NK-92 treated with Interleukin-12 subunit alpha and Interleukin-12 subunit beta, amount 100 ng/mL, for 24 hours (cell line): ENCODE measurements at regions not wholly inside any gene's neighbourhood (a gene's known extent, or its start where the extent isn't known, plus 50 kb on each side); places are given as distances from the start of the nearest gene placed in this dataset.
"Not testable (repeated sequence)": the region's sequence is repeated elsewhere in the genome, so short reads cannot be mapped to it uniquely, and the experiment has no call there.

Experiments
- DNase-seq: peaks from one replicate; lab custom pipeline; 2025; lab: John Stamatoyannopoulos, UW

- DNase-seq, result no peak
Observed at GRCh38 chrX:4547213-4547836, 833.9 kb upstream of the PRKX start.

- DNase-seq, result not testable (repeated sequence)
Observed at GRCh38 chrX:4546178-4546577, 832.7 kb upstream of the PRKX start.

- DNase-seq, result no peak
Observed at GRCh38 chrX:4528247-4528646, 814.8 kb upstream of the PRKX start.

- DNase-seq, result no peak
Observed at GRCh38 chrX:4485912-4486311, 772.5 kb upstream of the PRKX start.

GRCh38 chrX:4484266-4484665 is 770.8 kb upstream of the PRKX start:
- no peak for DNase-seq

GRCh38 chrX:4451591-4451990 is 738.1 kb upstream of the PRKX start:
- no peak for DNase-seq

- DNase-seq, result no peak
Observed at GRCh38 chrX:4450177-4450576, 736.7 kb upstream of the PRKX start.

GRCh38 chrX:4435905-4436304 is 722.5 kb upstream of the PRKX start:
- no peak for DNase-seq

GRCh38 chrX:4397471-4397870 is 684.0 kb upstream of the PRKX start:
- no peak for DNase-seq

- DNase-seq, result no peak
Observed at GRCh38 chrX:4382273-4382672, 668.8 kb upstream of the PRKX start.

GRCh38 chrX:4380710-4381109 is 667.3 kb upstream of the PRKX start:
- no peak for DNase-seq

GRCh38 chrX:4379071-4379470 is 665.6 kb upstream of the PRKX start:
- no peak for DNase-seq

GRCh38 chrX:4373791-4374190 is 660.3 kb upstream of the PRKX start:
- no peak for DNase-seq

- no peak for DNase-seq
Observed at GRCh38 chrX:4358577-4358976, 645.1 kb upstream of the PRKX start.

- DNase-seq, result no peak
Observed at GRCh38 chrX:4322916-4323315, 609.5 kb upstream of the PRKX start.

- DNase-seq, result no peak
Observed at GRCh38 chrX:4320436-4320947, 607.0 kb upstream of the PRKX start.

GRCh38 chrX:4315891-4316290 is 602.4 kb upstream of the PRKX start:
- no peak for DNase-seq

- no peak for DNase-seq
Observed at GRCh38 chrX:4314586-4314985, 601.1 kb upstream of the PRKX start.

- DNase-seq, result no peak
Observed at GRCh38 chrX:4277122-4277521, 563.7 kb upstream of the PRKX start.

GRCh38 chrX:4268676-4269075 is 555.2 kb upstream of the PRKX start:
- no peak for DNase-seq

- no peak for DNase-seq
Observed at GRCh38 chrX:4265036-4265435, 551.6 kb upstream of the PRKX start.

GRCh38 chrX:4263030-4263803 is 549.8 kb upstream of the PRKX start:
- no peak for DNase-seq

GRCh38 chrX:4253092-4253491 is 539.6 kb upstream of the PRKX start:
- DNase-seq, result no peak

- no peak for DNase-seq
Observed at GRCh38 chrX:4249401-4249800, 536.0 kb upstream of the PRKX start.
